Keratinocyte (primary cell): ENCODE measurements at regions not wholly inside any gene's neighbourhood (a gene's known extent, or its start where the extent isn't known, plus 50 kb on each side); places are given as distances from the start of the nearest gene placed in this dataset.

Experiments used
- EZH2 ChIP-seq: IDR thresholded peaks from one replicate; pipeline ENCODE4 v1.6.1; 2012; ENCODE audit warnings: inconsistent platforms, mild to moderate bottlenecking, low read length, moderate library complexity
- TF ChIP-seq, protein P1 (sequence below), 3 experiments: IDR thresholded peaks in 1 of 3; conservative IDR thresholded peaks in 1 of 3; optimal IDR thresholded peaks in 1 of 3; 2 replicates in 2 of 3; 3 replicates in 1 of 3; pipeline versions ENCODE3 to v1.5.1; 2011; ENCODE audit warnings: low read length in 3 of 3, mild to moderate bottlenecking in 3 of 3, moderate library complexity in 2 of 3, control low read depth in 1 of 3, inconsistent platforms in 1 of 3; ENCODE audit not compliant: insufficient read depth in 2 of 3; ENCODE audit errors: extremely low read depth in 1 of 3

DNA sequence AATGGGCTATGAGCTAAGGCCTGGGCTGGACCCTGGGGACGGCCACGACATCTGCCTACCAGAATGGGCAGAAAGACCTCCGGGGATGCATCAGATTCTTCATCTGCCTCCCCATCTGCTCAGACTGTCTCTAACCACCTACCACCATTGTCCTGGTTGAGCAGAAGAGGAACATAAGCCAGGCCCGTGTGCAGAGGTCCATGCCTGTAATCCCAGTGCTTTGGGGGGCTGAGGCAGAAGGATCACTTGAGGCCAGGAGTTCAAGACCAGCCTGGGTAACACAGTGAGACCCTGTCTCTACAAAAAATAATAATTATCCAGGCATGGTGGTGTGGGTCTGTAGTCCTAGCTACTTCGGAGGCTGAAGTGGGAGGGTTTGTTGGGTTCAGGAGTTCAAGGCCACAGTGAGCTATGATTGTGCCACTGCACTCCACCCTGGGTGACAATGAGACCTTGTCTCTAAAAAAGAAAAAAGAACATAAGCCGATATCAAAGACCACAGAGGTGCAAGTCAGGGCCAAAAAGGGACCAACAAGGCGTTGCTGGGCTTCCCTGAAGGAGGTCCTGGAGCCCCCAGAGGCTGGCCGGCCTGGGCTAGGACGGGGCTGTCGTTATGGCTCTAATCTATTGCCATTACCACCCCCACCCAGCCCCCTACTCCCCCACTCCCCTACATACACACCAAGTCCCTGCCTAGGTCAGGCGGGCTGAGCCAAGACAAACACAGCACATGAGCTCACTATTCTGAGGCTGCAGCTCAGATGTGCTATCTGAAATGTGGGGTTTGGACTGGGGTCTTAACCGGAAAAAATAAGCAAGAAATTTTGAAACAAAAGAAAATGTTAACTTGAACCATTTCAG lies 239.2 kb upstream of the RAB4A start:
- TF ChIP-seq, protein P1, sequence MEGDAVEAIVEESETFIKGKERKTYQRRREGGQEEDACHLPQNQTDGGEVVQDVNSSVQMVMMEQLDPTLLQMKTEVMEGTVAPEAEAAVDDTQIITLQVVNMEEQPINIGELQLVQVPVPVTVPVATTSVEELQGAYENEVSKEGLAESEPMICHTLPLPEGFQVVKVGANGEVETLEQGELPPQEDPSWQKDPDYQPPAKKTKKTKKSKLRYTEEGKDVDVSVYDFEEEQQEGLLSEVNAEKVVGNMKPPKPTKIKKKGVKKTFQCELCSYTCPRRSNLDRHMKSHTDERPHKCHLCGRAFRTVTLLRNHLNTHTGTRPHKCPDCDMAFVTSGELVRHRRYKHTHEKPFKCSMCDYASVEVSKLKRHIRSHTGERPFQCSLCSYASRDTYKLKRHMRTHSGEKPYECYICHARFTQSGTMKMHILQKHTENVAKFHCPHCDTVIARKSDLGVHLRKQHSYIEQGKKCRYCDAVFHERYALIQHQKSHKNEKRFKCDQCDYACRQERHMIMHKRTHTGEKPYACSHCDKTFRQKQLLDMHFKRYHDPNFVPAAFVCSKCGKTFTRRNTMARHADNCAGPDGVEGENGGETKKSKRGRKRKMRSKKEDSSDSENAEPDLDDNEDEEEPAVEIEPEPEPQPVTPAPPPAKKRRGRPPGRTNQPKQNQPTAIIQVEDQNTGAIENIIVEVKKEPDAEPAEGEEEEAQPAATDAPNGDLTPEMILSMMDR (optimal IDR thresholded peaks at IDR 0.05 in 1 of 3, IDR thresholded peaks at IDR 0.05 in 1 of 3, conservative IDR thresholded peaks at IDR 0.05 in 1 of 3; ENCODE audit: extremely low read depth in 1 of 3, insufficient read depth in 2 of 3, low read length in 3 of 3) = no peak
- no peak for TF ChIP-seq EZH2
